GM21825 (cell line): ENCODE measurements at regions not wholly inside any gene's neighbourhood (a gene's known extent, or its start where the extent isn't known, plus 50 kb on each side); places are given as distances from the start of the nearest gene placed in this dataset.

Experiments
- ATAC-seq: cut with Tn5 transposase; IDR thresholded peaks from one replicate; pipeline ENCODE4 v1.9.1; 2021; ENCODE audit warnings: mild to moderate bottlenecking, moderate library complexity; ENCODE audit not compliant: unreplicated experiment

- no peak for ATAC-seq
Measured at GRCh38 chr14:71321574-71322315, 414.5 kb downstream of the PCNX1 start.

- ATAC-seq: no peak
Measured at GRCh38 chr14:71322655-71323250, 415.5 kb downstream of the PCNX1 start.

- no peak for ATAC-seq
Measured at GRCh38 chr14:71324767-71325272, 417.6 kb downstream of the PCNX1 start.

- no peak for ATAC-seq
Measured at GRCh38 chr14:71327691-71328090, 420.4 kb downstream of the PCNX1 start.

GRCh38 chr14:71328183-71328582 lies 420.9 kb downstream of the PCNX1 start:
- no peak for ATAC-seq

- ATAC-seq: no peak
Measured at GRCh38 chr14:71328954-71329353, 421.7 kb downstream of the PCNX1 start.

- no peak for ATAC-seq
Measured at GRCh38 chr14:71331403-71331802, 424.1 kb downstream of the PCNX1 start.

GRCh38 chr14:71332476-71332875 lies 425.2 kb downstream of the PCNX1 start:
- no peak for ATAC-seq

GRCh38 chr14:71333705-71334104 lies 426.4 kb downstream of the PCNX1 start:
- ATAC-seq: no peak

GRCh38 chr14:71336489-71337192 lies 429.4 kb downstream of the PCNX1 start:
- ATAC-seq: no peak

- ATAC-seq: no peak
Measured at GRCh38 chr14:71338153-71338552, 430.9 kb downstream of the PCNX1 start.

- ATAC-seq: no peak
Measured at GRCh38 chr14:71339650-71340415, 432.6 kb downstream of the PCNX1 start.

GRCh38 chr14:71341156-71341555 lies 433.9 kb downstream of the PCNX1 start:
- no peak for ATAC-seq

GRCh38 chr14:71343724-71344123 lies 436.5 kb downstream of the PCNX1 start:
- ATAC-seq: no peak

- ATAC-seq: no peak
Measured at GRCh38 chr14:71344506-71344905, 437.2 kb downstream of the PCNX1 start.

GRCh38 chr14:71346685-71347084 lies 439.4 kb downstream of the PCNX1 start:
- ATAC-seq: no peak

- ATAC-seq: no peak
Measured at GRCh38 chr14:71348394-71348793, 441.1 kb downstream of the PCNX1 start.

GRCh38 chr14:71348817-71349216 lies 441.6 kb downstream of the PCNX1 start:
- ATAC-seq: no peak

- ATAC-seq: no peak
Measured at GRCh38 chr14:71354142-71354541, 446.9 kb downstream of the PCNX1 start.

- ATAC-seq: no peak
Measured at GRCh38 chr14:71354801-71355200, 447.5 kb downstream of the PCNX1 start.
